ENCODE measurements at regions not wholly inside any gene's neighbourhood (a gene's known extent, or its start where the extent isn't known, plus 50 kb on each side); places are given as distances from the start of the nearest gene placed in this dataset.

- TF ChIP-seq CTCF (IDR thresholded peaks at IDR 0.05; ENCODE audit: insufficient read depth, low read length, poor library complexity, severe bottlenecking), result no peak
- TF ChIP-seq EZH2phosphoT487 (conservative IDR thresholded peaks at IDR 0.05; ENCODE audit: low read length), result no peak
Observed at GRCh38 chr2:81835321-81836000, 1530.9 kb upstream of the LRRTM1 start.

Measured in SU-DHL-6 (cell line).